DOHH2 (cell line): ENCODE measurements at regions not wholly inside any gene's neighbourhood (a gene's known extent, or its start where the extent isn't known, plus 50 kb on each side); places are given as distances from the start of the nearest gene placed in this dataset.

Source experiments
- H3F3A ChIP-seq: fragments of 200-600 bp; sonication (generic), shearing (Covaris generic); 2 replicates; pipeline ENCODE4 v1.6.0; 2016; ENCODE audit warnings: antibody characterized with exemption, mild to moderate bottlenecking; ENCODE audit not compliant: control insufficient read depth, insufficient read depth
- H3K27ac ChIP-seq: fragments of 200-600 bp; sonication (generic); 2 replicates; pipeline ENCODE4 v1.5.1; 2014; ENCODE audit warnings: low read depth, mild to moderate bottlenecking, low read length, moderate library complexity
- H3K27me3 ChIP-seq: fragments of 200-600 bp; sonication (generic); 2 replicates; pipeline ENCODE4 v1.6.1; 2014; ENCODE audit warnings: mild to moderate bottlenecking, low read length, mixed read lengths; ENCODE audit not compliant: control insufficient read depth
- H3K36me3 ChIP-seq: fragments of 200-600 bp; sonication (generic); 2 replicates; pipeline ENCODE4 v1.6.1; 2014; ENCODE audit warnings: mild to moderate bottlenecking, low read length, moderate library complexity, mixed read lengths; ENCODE audit not compliant: control insufficient read depth
- H3K4me1 ChIP-seq: fragments of 200-600 bp; sonication (generic); 2 replicates; pipeline ENCODE4 v1.6.1; 2014; ENCODE audit warnings: mild to moderate bottlenecking, low read length, mixed read lengths; ENCODE audit not compliant: control insufficient read depth
- H3K4me2 ChIP-seq: fragments of 200-600 bp; sonication (generic); 2 replicates; pipeline ENCODE4 v1.6.0; 2014; ENCODE audit warnings: mild to moderate bottlenecking, low read length, moderate library complexity
- H3K4me3 ChIP-seq: fragments of 200-600 bp; sonication (generic); 2 replicates; pipeline ENCODE4 v1.5.1; 2014; ENCODE audit warnings: mild to moderate bottlenecking, low read length, mixed read lengths
- H3K79me2 ChIP-seq: fragments of 200-600 bp; sonication (generic); 2 replicates; pipeline ENCODE4 v1.6.1; 2014; ENCODE audit warnings: mild to moderate bottlenecking, low read length, mixed read lengths; ENCODE audit not compliant: control insufficient read depth
- H3K9me2 ChIP-seq: fragments of 200-600 bp; sonication (generic); replicated peaks from 2 replicates; pipeline ENCODE4 v1.6.1; 2014; ENCODE audit warnings: mild to moderate bottlenecking, low read length, mixed read lengths; ENCODE audit not compliant: control insufficient read depth
- H3K9me3 ChIP-seq: fragments of 200-600 bp; sonication (generic); 2 replicates; pipeline ENCODE4 v1.6.1; 2014; ENCODE audit warnings: antibody characterized with exemption, low read length, mixed read lengths; ENCODE audit not compliant: control insufficient read depth, insufficient read depth
- H4K20me1 ChIP-seq: fragments of 200-600 bp; sonication (generic); 2 replicates; pipeline ENCODE4 v1.6.0; 2014; ENCODE audit warnings: low read depth, mild to moderate bottlenecking, antibody characterized with exemption, low read length, moderate library complexity; ENCODE audit not compliant: control insufficient read depth, insufficient read depth
- EZH2phosphoT487 ChIP-seq: fragments of 200-600 bp; sonication (generic); IDR thresholded peaks from 2 replicates; pipeline ENCODE4 v1.6.1; 2017; ENCODE audit warnings: borderline replicate concordance, mild to moderate bottlenecking, antibody characterized with exemption, low read length, moderate library complexity, mixed read lengths
- TF ChIP-seq, protein P1 (sequence below): fragments of 200-600 bp; sonication (generic); IDR thresholded peaks from one replicate; pipeline ENCODE4 v1.5.1; 2014; ENCODE audit warnings: antibody characterized with exemption, mild to moderate bottlenecking, low read depth, low read length; ENCODE audit not compliant: poor library complexity, severe bottlenecking

GRCh38 chr1:96553811-96554210, 167.8 kb upstream of the PTBP2 start:
- Histone ChIP-seq H3K4me3 (no peak overlapping the region), H3K27ac (no peak overlapping the region), H3K9me2 (no peaks in the 10 kb centered on the region), H4K20me1 (no peaks in the 10 kb centered on the region), H3K4me2 (no peak overlapping the region), H3K9me3 (no peaks in the 10 kb centered on the region), H3K36me3 (no peaks in the 10 kb centered on the region), H3F3A (no peaks in the 10 kb centered on the region), H3K79me2 (no peaks in the 10 kb centered on the region), H3K4me1 (no peaks in the 10 kb centered on the region), H3K27me3 (no peaks in the 10 kb centered on the region)
- no peak for TF ChIP-seq EZH2phosphoT487
- TF ChIP-seq, protein P1, sequence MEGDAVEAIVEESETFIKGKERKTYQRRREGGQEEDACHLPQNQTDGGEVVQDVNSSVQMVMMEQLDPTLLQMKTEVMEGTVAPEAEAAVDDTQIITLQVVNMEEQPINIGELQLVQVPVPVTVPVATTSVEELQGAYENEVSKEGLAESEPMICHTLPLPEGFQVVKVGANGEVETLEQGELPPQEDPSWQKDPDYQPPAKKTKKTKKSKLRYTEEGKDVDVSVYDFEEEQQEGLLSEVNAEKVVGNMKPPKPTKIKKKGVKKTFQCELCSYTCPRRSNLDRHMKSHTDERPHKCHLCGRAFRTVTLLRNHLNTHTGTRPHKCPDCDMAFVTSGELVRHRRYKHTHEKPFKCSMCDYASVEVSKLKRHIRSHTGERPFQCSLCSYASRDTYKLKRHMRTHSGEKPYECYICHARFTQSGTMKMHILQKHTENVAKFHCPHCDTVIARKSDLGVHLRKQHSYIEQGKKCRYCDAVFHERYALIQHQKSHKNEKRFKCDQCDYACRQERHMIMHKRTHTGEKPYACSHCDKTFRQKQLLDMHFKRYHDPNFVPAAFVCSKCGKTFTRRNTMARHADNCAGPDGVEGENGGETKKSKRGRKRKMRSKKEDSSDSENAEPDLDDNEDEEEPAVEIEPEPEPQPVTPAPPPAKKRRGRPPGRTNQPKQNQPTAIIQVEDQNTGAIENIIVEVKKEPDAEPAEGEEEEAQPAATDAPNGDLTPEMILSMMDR: no peak

GRCh38 chr1:96554364-96554763, 167.2 kb upstream of the PTBP2 start:
- H3K27ac ChIP-seq: no peak overlapping the region
- no peaks in the 10 kb centered on the region for H3K27me3 ChIP-seq
- H3K4me3 ChIP-seq: no peak overlapping the region
- no peaks in the 10 kb centered on the region for H3F3A ChIP-seq
- H4K20me1 ChIP-seq: no peaks in the 10 kb centered on the region
- H3K9me3 ChIP-seq: no peaks in the 10 kb centered on the region
- no peaks in the 10 kb centered on the region for H3K4me1 ChIP-seq
- H3K36me3 ChIP-seq: no peaks in the 10 kb centered on the region
- no peak overlapping the region for H3K4me2 ChIP-seq
- no peaks in the 10 kb centered on the region for H3K9me2 ChIP-seq
- no peaks in the 10 kb centered on the region for H3K79me2 ChIP-seq
- TF ChIP-seq, protein P1: no peak
- no peak for TF ChIP-seq EZH2phosphoT487

GRCh38 chr1:96557336-96557735, 164.2 kb upstream of the PTBP2 start:
- no peaks in the 10 kb centered on the region for H3K9me3 ChIP-seq
- H4K20me1 ChIP-seq: no peaks in the 10 kb centered on the region
- no peaks in the 10 kb centered on the region for H3F3A ChIP-seq
- no peak overlapping the region for H3K4me3 ChIP-seq
- no peak overlapping the region for H3K4me2 ChIP-seq
- H3K27ac ChIP-seq: no peak overlapping the region
- H3K9me2 ChIP-seq: no peaks in the 10 kb centered on the region
- no peaks in the 10 kb centered on the region for H3K4me1 ChIP-seq
- TF ChIP-seq, protein P1: no peak
- no peak for TF ChIP-seq EZH2phosphoT487
- no peaks in the 10 kb centered on the region for H3K36me3 ChIP-seq
- H3K27me3 ChIP-seq: no peaks in the 10 kb centered on the region
- no peaks in the 10 kb centered on the region for H3K79me2 ChIP-seq

GRCh38 chr1:96558635-96559034, 162.9 kb upstream of the PTBP2 start:
- H3K27ac ChIP-seq: no peak overlapping the region
- TF ChIP-seq EZH2phosphoT487: no peak
- TF ChIP-seq, protein P1: no peak
- H4K20me1 ChIP-seq: no peaks in the 10 kb centered on the region
- no peaks in the 10 kb centered on the region for H3K36me3 ChIP-seq
- H3K4me1 ChIP-seq: no peaks in the 10 kb centered on the region
- H3K79me2 ChIP-seq: no peaks in the 10 kb centered on the region
- no peaks in the 10 kb centered on the region for H3F3A ChIP-seq
- H3K4me2 ChIP-seq: no peak overlapping the region
- H3K27me3 ChIP-seq: no peaks in the 10 kb centered on the region
- no peaks in the 10 kb centered on the region for H3K9me3 ChIP-seq
- no peaks in the 10 kb centered on the region for H3K9me2 ChIP-seq
- H3K4me3 ChIP-seq: no peak overlapping the region
